ACC112 (cell line): ENCODE measurements at regions not wholly inside any gene's neighbourhood (a gene's known extent, or its start where the extent isn't known, plus 50 kb on each side); places are given as distances from the start of the nearest gene placed in this dataset.

Experiments
- H2AFZ ChIP-seq: fragments of 200-600 bp; sonication (generic); one replicate; pipeline ENCODE4 v1.6.0; 2017; ENCODE audit warnings: antibody characterized with exemption, low read length; ENCODE audit not compliant: unreplicated experiment
- H3K27ac ChIP-seq: fragments of 200-600 bp; sonication (generic); 2 replicates; pipeline ENCODE4 v1.5.1; 2014; ENCODE audit warnings: low read depth, mild to moderate bottlenecking, antibody characterized with exemption, low read length, moderate library complexity
- H3K27me3 ChIP-seq: fragments of 200-600 bp; sonication (generic); 2 replicates; pipeline ENCODE4 v1.6.1; 2014; ENCODE audit warnings: mild to moderate bottlenecking, antibody characterized with exemption, low read length, moderate library complexity, mixed read lengths; ENCODE audit not compliant: insufficient read depth
- H3K36me3 ChIP-seq: fragments of 200-600 bp; sonication (generic); 2 replicates; pipeline ENCODE4 v1.6.1; 2016; ENCODE audit warnings: mild to moderate bottlenecking, antibody characterized with exemption, low read length, moderate library complexity, mixed read lengths; ENCODE audit not compliant: insufficient read depth
- H3K4me1 ChIP-seq: fragments of 200-600 bp; sonication (generic); one replicate; pipeline ENCODE4 v1.6.1; 2016; ENCODE audit warnings: low read length, mixed read lengths; ENCODE audit not compliant: insufficient read depth, unreplicated experiment, control insufficient read depth
- H3K4me3 ChIP-seq: fragments of 200-600 bp; sonication (generic); 2 replicates; pipeline ENCODE4 v1.5.1; 2014; ENCODE audit warnings: mild to moderate bottlenecking, low read depth, low read length
- H3K79me2 ChIP-seq: fragments of 200-600 bp; sonication (generic); one replicate; pipeline ENCODE4 v1.6.0; 2016; ENCODE audit warnings: low read length; ENCODE audit not compliant: control insufficient read depth, unreplicated experiment, insufficient read depth

- H3K36me3 ChIP-seq: no peaks in the 10 kb centered on the region
- H2AFZ ChIP-seq: no peak overlapping the region
- no peaks in the 10 kb centered on the region for H3K4me1 ChIP-seq
- H3K79me2 ChIP-seq: no peaks in the 10 kb centered on the region
- peaks cover 20% of the 10 kb centered on the region for H3K27me3 ChIP-seq
- H3K4me3 ChIP-seq: no peak overlapping the region
- no peak overlapping the region for H3K27ac ChIP-seq
Measured at GRCh38 chr2:204264621-204265140, 280.6 kb upstream of the PARD3B start.

- Histone ChIP-seq H2AFZ (no peak overlapping the region), H3K4me1 (no peaks in the 10 kb centered on the region), H3K27ac (no peak overlapping the region), H3K36me3 (no peaks in the 10 kb centered on the region), H3K79me2 (no peaks in the 10 kb centered on the region), H3K4me3 (no peak overlapping the region), H3K27me3 (peaks cover 22% of the 10 kb centered on the region)
Measured at GRCh38 chr2:204265681-204266181, 279.5 kb upstream of the PARD3B start.

GRCh38 chr2:204268458-204268857 is 276.8 kb upstream of the PARD3B start:
- Histone ChIP-seq H3K36me3 (no peaks in the 10 kb centered on the region), H3K27me3 (peaks cover 31% of the 10 kb centered on the region), H2AFZ (no peak overlapping the region), H3K79me2 (no peaks in the 10 kb centered on the region), H3K4me3 (no peak overlapping the region), H3K4me1 (no peaks in the 10 kb centered on the region), H3K27ac (no peak overlapping the region)

GRCh38 chr2:204268971-204269370 is 276.3 kb upstream of the PARD3B start:
- Histone ChIP-seq H3K4me1 (no peaks in the 10 kb centered on the region), H2AFZ (no peak overlapping the region), H3K36me3 (no peaks in the 10 kb centered on the region), H3K79me2 (no peaks in the 10 kb centered on the region), H3K27ac (no peak overlapping the region), H3K4me3 (no peak overlapping the region), H3K27me3 (peaks cover 33% of the 10 kb centered on the region)

- no peaks in the 10 kb centered on the region for H3K79me2 ChIP-seq
- no peak overlapping the region for H2AFZ ChIP-seq
- no peaks in the 10 kb centered on the region for H3K36me3 ChIP-seq
- H3K27ac ChIP-seq: no peak overlapping the region
- peaks cover 32% of the 10 kb centered on the region for H3K27me3 ChIP-seq
- no peaks in the 10 kb centered on the region for H3K4me1 ChIP-seq
- no peak overlapping the region for H3K4me3 ChIP-seq
Measured at GRCh38 chr2:204272089-204272488, 273.2 kb upstream of the PARD3B start.

GRCh38 chr2:204272610-204273287 is 272.5 kb upstream of the PARD3B start:
- H3K27ac ChIP-seq: no peak overlapping the region
- H3K27me3 ChIP-seq: peaks cover 32% of the 10 kb centered on the region
- no peak overlapping the region for H3K4me3 ChIP-seq
- H3K36me3 ChIP-seq: no peaks in the 10 kb centered on the region
- H3K4me1 ChIP-seq: no peaks in the 10 kb centered on the region
- no peaks in the 10 kb centered on the region for H3K79me2 ChIP-seq
- H2AFZ ChIP-seq: no peak overlapping the region

- no peaks in the 10 kb centered on the region for H3K4me1 ChIP-seq
- H3K79me2 ChIP-seq: no peaks in the 10 kb centered on the region
- no peaks in the 10 kb centered on the region for H3K36me3 ChIP-seq
- H3K27ac ChIP-seq: no peak overlapping the region
- no peak overlapping the region for H3K4me3 ChIP-seq
- no peak overlapping the region for H2AFZ ChIP-seq
- H3K27me3 ChIP-seq: peaks cover 25% of the 10 kb centered on the region
Measured at GRCh38 chr2:204274429-204274828, 270.8 kb upstream of the PARD3B start.

GRCh38 chr2:204274991-204275390 is 270.3 kb upstream of the PARD3B start:
- Histone ChIP-seq H3K27me3 (peaks cover 20% of the 10 kb centered on the region), H3K4me1 (no peaks in the 10 kb centered on the region)

GRCh38 chr2:204277226-204277625 is 268.0 kb upstream of the PARD3B start:
- no peak overlapping the region for H3K27ac ChIP-seq

More at GRCh38 chr2:204274991-204275390, 270.3 kb upstream of the PARD3B start:
- no peaks in the 10 kb centered on the region for H3K79me2 ChIP-seq
- no peak overlapping the region for H2AFZ ChIP-seq
- H3K4me3 ChIP-seq: no peak overlapping the region
- H3K36me3 ChIP-seq: no peaks in the 10 kb centered on the region
- H3K27ac ChIP-seq: no peak overlapping the region

GRCh38 chr2:204278454-204278853 is 266.8 kb upstream of the PARD3B start:
- no peaks in the 10 kb centered on the region for H3K36me3 ChIP-seq
- H3K27me3 ChIP-seq: peaks cover 13% of the 10 kb centered on the region
- no peaks in the 10 kb centered on the region for H3K79me2 ChIP-seq
- no peak overlapping the region for H3K27ac ChIP-seq
- no peak overlapping the region for H2AFZ ChIP-seq
- H3K4me3 ChIP-seq: no peak overlapping the region
- no peaks in the 10 kb centered on the region for H3K4me1 ChIP-seq

More at GRCh38 chr2:204277226-204277625, 268.0 kb upstream of the PARD3B start:
- no peaks in the 10 kb centered on the region for H3K36me3 ChIP-seq
- H3K4me1 ChIP-seq: no peaks in the 10 kb centered on the region
- no peak overlapping the region for H2AFZ ChIP-seq
- H3K79me2 ChIP-seq: no peaks in the 10 kb centered on the region
- H3K4me3 ChIP-seq: no peak overlapping the region
- peaks cover 20% of the 10 kb centered on the region for H3K27me3 ChIP-seq

GRCh38 chr2:204279819-204280218 is 265.5 kb upstream of the PARD3B start:
- H3K4me1 ChIP-seq: no peaks in the 10 kb centered on the region
- peaks cover 17% of the 10 kb centered on the region for H3K27me3 ChIP-seq
- H2AFZ ChIP-seq: no peak overlapping the region
- no peaks in the 10 kb centered on the region for H3K36me3 ChIP-seq
- H3K27ac ChIP-seq: no peak overlapping the region
- no peak overlapping the region for H3K4me3 ChIP-seq
- H3K79me2 ChIP-seq: no peaks in the 10 kb centered on the region
